GM12878 (cell line): ENCODE measurements at regions not wholly inside any gene's neighbourhood (a gene's known extent, or its start where the extent isn't known, plus 50 kb on each side); places are given as distances from the start of the nearest gene placed in this dataset.

Experiments
- ATAC-seq: fragments of 200-7000 bp; cut with Tn5 transposase; 3 replicates; pipeline ENCODE4 v1.9.1; 2020; ENCODE audit warnings: mild to moderate bottlenecking, moderate library complexity
- BruUV-seq: library from RNA; stranded (reverse); fragments of 400-500 nt; replicated peaks from 2 replicates; lab custom pipeline; 2021; lab: Mats Ljungman, UMichigan
- CTCF ChIA-PET: fragments of 300-600 bp; sonication (Branson Sonifier 250); formaldehyde crosslinking; extraction: SDS; loops from one replicate; lab custom pipeline; 2021; ENCODE audit warnings: inconsistent platforms; lab: Yijun Ruan, JAX
- POLR2A ChIA-PET: fragments of 350-600 bp; formaldehyde crosslinking; extraction: SDS; loops from one replicate; lab custom pipeline; 2021; ENCODE audit warnings: inconsistent platforms; lab: Charles Lee
- RAD21 ChIA-PET: fragments of 300-600 bp; sonication (Branson Sonifier 250); formaldehyde crosslinking; loops from one replicate; lab custom pipeline; 2023; ENCODE audit warnings: antibody characterized with exemption; ENCODE audit not compliant: unreplicated experiment; lab: Charles Lee
- SMC1A ChIA-PET: fragments of 300-600 bp; sonication (Branson Sonifier 250); formaldehyde crosslinking; loops from one replicate; lab custom pipeline; 2023; ENCODE audit not compliant: unreplicated experiment, uncharacterized antibody; lab: Charles Lee
- DNase-seq: peaks from one replicate; pipeline ENCODE4 v3.0.0-alpha.2; 2011; ENCODE audit warnings: low read depth, low spot score
- FAIRE-seq: peaks from 3 replicates; lab custom pipeline; 2011; peaks lifted over from hg19 to GRCh38; lab: Jason Lieb, UNC
- H2AFZ ChIP-seq: 2 replicates; pipeline ENCODE4 v1.6.0; 2011; ENCODE audit warnings: low read depth, low read length, control low read depth; ENCODE audit not compliant: control insufficient read depth
- H3K27ac ChIP-seq: 2 replicates; pipeline ENCODE4 v1.5.1; 2011; ENCODE audit warnings: control low read depth; ENCODE audit not compliant: control insufficient read depth, insufficient read depth
- H3K27me3 ChIP-seq, 2 experiments: replicated peaks in 1 of 2; 2 replicates each; pipeline versions ENCODE4 v1.6.0 to v1.6.1; 2011; ENCODE audit warnings: low read length in 1 of 2; ENCODE audit not compliant: control insufficient read depth in 2 of 2, insufficient read depth in 2 of 2
- H3K36me3 ChIP-seq, 2 experiments: 2 replicates each; pipeline ENCODE4 v1.5.1; 2011; ENCODE audit warnings: low read length in 1 of 2; ENCODE audit not compliant: control insufficient read depth in 2 of 2, insufficient read depth in 2 of 2
- H3K4me1 ChIP-seq: 2 replicates; pipeline ENCODE4 v1.6.1; 2011; ENCODE audit warnings: mild to moderate bottlenecking, low read length, moderate library complexity, mixed read lengths; ENCODE audit not compliant: control insufficient read depth, insufficient read depth
- H3K4me2 ChIP-seq: 2 replicates; pipeline ENCODE4 v1.6.0; 2011; ENCODE audit warnings: control low read depth; ENCODE audit not compliant: control insufficient read depth, insufficient read depth
- H3K4me3 ChIP-seq: fragments of 200-600 bp; sonication (generic); 2 replicates; pipeline ENCODE4 v1.5.1; 2016
- H3K79me2 ChIP-seq: 2 replicates; pipeline ENCODE4 v1.6.0; 2011; ENCODE audit warnings: low read length; ENCODE audit not compliant: control insufficient read depth, insufficient read depth
- H3K9ac ChIP-seq: 2 replicates; pipeline ENCODE4 v1.8.0; 2011; ENCODE audit warnings: low read length, control low read depth, mixed read lengths; ENCODE audit not compliant: control insufficient read depth, insufficient read depth
- H3K9me3 ChIP-seq: replicated peaks from 3 replicates; pipeline ENCODE4 v1.5.1; 2011; ENCODE audit warnings: mild to moderate bottlenecking, low read length; ENCODE audit not compliant: control insufficient read depth, insufficient read depth
- H4K20me1 ChIP-seq: 2 replicates; pipeline ENCODE4 v1.6.0; 2011; ENCODE audit not compliant: control insufficient read depth, insufficient read depth
- BRCA1 ChIP-seq: IDR thresholded peaks from 2 replicates; pipeline ENCODE4 v1.6.1; 2011; ENCODE audit warnings: low read depth, low read length, improper control_type of control experiment
- CTCF ChIP-seq, 3 experiments: IDR thresholded peaks in 2 of 3; conservative IDR thresholded peaks in 1 of 3; 2 replicates each; pipeline ENCODE4 v1.5.1; 2011; ENCODE audit warnings: low read depth in 3 of 3, low read length in 3 of 3, mild to moderate bottlenecking in 3 of 3, control low read depth in 2 of 3, moderate library complexity in 2 of 3, inconsistent platforms in 1 of 3, mixed read lengths in 1 of 3; ENCODE audit not compliant: control insufficient read depth in 2 of 3, insufficient read depth in 1 of 3; ENCODE audit errors: extremely low read depth in 1 of 3
- E2F4 ChIP-seq: IDR thresholded peaks from 2 replicates; pipeline ENCODE4 v1.6.1; 2012; ENCODE audit warnings: low read depth, low read length, improper control_type of control experiment
- IRF5 ChIP-seq: fragments of 450-650 bp; IDR thresholded peaks from 2 replicates; pipeline ENCODE4 v1.6.1; 2017; ENCODE audit warnings: borderline replicate concordance
- MEF2B ChIP-seq: fragments of 450-650 bp; IDR thresholded peaks from 2 replicates; pipeline ENCODE4 v1.6.1; 2018; ENCODE audit warnings: mild to moderate bottlenecking, moderate library complexity; ENCODE audit not compliant: partially characterized antibody, poor library complexity, severe bottlenecking
- POU2F2 ChIP-seq: IDR thresholded peaks from 3 replicates; pipeline ENCODE4 v1.6.1; 2011; ENCODE audit warnings: low read depth, mild to moderate bottlenecking, low read length, borderline replicate concordance
- WGBS: methylation state at CpG from one replicate; pipeline ENCODE4 v1.1.6; 2016; ENCODE audit warnings: low lambda C conversion rate; ENCODE audit not compliant: insufficient replicate concordance, insufficient coverage; ENCODE audit errors: missing lambda C conversion rate; 5-methylcytosine and 5-hydroxymethylcytosine counted together
- in situ Hi-C: fragments of 300-500 bp; cut with MboI; formaldehyde crosslinking; loops from 9 replicates; pipeline ENCODE4 v1.14.3; 2018; ENCODE audit warnings: mixed read lengths
- intact Hi-C: fragments of 100-400 bp; cut with micrococcal nuclease; formaldehyde crosslinking; loops from one replicate; pipeline ENCODE4 v1.14.2; 2022; ENCODE audit not compliant: unreplicated experiment

GRCh38 chr3:72490688-72491435, 357.4 kb downstream of the SHQ1 start:
- Histone ChIP-seq H3K36me3 (no peaks in the 10 kb centered on the region), H3K9me3 (no peaks in the 10 kb centered on the region; the same call in 1 of the 3 replicates), H3K27me3 (no peaks in the 10 kb centered on the region), H2AFZ (no peak overlapping the region), H3K4me2 (no peak overlapping the region), H4K20me1 (no peaks in the 10 kb centered on the region), H3K27ac (no peak overlapping the region), H3K4me1 (peaks cover 19% of the 10 kb centered on the region), H3K4me3 (no peak overlapping the region), H3K79me2 (no peaks in the 10 kb centered on the region), H3K9ac (no peak overlapping the region)
- DNase-seq (no peak), ATAC-seq (peak; percentile 28; the same call in 1 of the 3 replicates), FAIRE-seq (no peak)
- ChIA-PET SMC1A (no interaction called here), POLR2A (no interaction called here), RAD21 (interaction anchor here (1.1 kb wide), 1 partner anchor 370 kb away, joined by 3 read pairs; no protein-coding TSS in a partner anchor), CTCF (interaction anchor here (1.1 kb wide), 1 partner anchor 38 kb away, joined by 3 read pairs; no protein-coding TSS in a partner anchor)
- in situ Hi-C loops (no loop called here), intact Hi-C loops (no loop called here)
- WGBS: 31% methylated on average over 6 of the region's 6 CpGs
- TF ChIP-seq E2F4: no peak
- TF ChIP-seq MEF2B: peak; percentile 34
- TF ChIP-seq POU2F2: peak; percentile 78; the same call in 2 of the 3 replicates
- BruUV-seq: no TSS peak

GRCh38 chr3:72489901-72490300, 358.3 kb downstream of the SHQ1 start:
- no peak overlapping the region for H3K9ac ChIP-seq
- BruUV-seq: no TSS peak
- no peak overlapping the region for H2AFZ ChIP-seq
- ATAC-seq (no peak), FAIRE-seq (no peak), DNase-seq (no peak)
- no peaks in the 10 kb centered on the region for H3K79me2 ChIP-seq
- CTCF ChIA-PET: interaction anchor here (1.1 kb wide), 1 partner anchor 39 kb away, joined by 3 read pairs; no protein-coding TSS in a partner anchor
- POLR2A ChIA-PET: no interaction called here
- in situ Hi-C loops: no loop called here
- peaks cover 16% of the 10 kb centered on the region for H3K4me1 ChIP-seq
- SMC1A ChIA-PET: no interaction called here
- intact Hi-C loops: no loop called here
- no peaks in the 10 kb centered on the region for H4K20me1 ChIP-seq
- RAD21 ChIA-PET: interaction anchor here (1.1 kb wide), 1 partner anchor 369 kb away, joined by 3 read pairs; no protein-coding TSS in a partner anchor
- no peaks in the 10 kb centered on the region for H3K36me3 ChIP-seq
- 77% methylated on average over 7 of the region's 7 CpGs for WGBS
- no peak overlapping the region for H3K4me3 ChIP-seq
- no peak overlapping the region for H3K27ac ChIP-seq
- no peak overlapping the region for H3K4me2 ChIP-seq
- no peaks in the 10 kb centered on the region for H3K27me3 ChIP-seq
- H3K9me3 ChIP-seq: no peaks in the 10 kb centered on the region; the same call in 1 of the 3 replicates
- TF ChIP-seq IRF5 (no peak), BRCA1 (no peak), CTCF (IDR thresholded peaks at IDR 0.05 in 2 of 3, conservative IDR thresholded peaks at IDR 0.05 in 1 of 3; ENCODE audit: control insufficient read depth in 2 of 3, extremely low read depth in 1 of 3, insufficient read depth in 1 of 3, low read depth in 3 of 3, low read length in 3 of 3) (no peak)
